Smooth muscle cell (in vitro differentiated cells): ENCODE measurements at regions not wholly inside any gene's neighbourhood (a gene's known extent, or its start where the extent isn't known, plus 50 kb on each side); places are given as distances from the start of the nearest gene placed in this dataset.

Source experiments
- DNase-seq: peaks from one replicate; lab custom pipeline; 2025; ENCODE audit not compliant: unreplicated experiment; lab: John Stamatoyannopoulos, UW
- H2AFZ ChIP-seq: fragments of 200-600 bp; sonication (generic); 2 replicates; pipeline ENCODE4 v1.6.0; 2016; ENCODE audit warnings: antibody characterized with exemption, low read depth, mild to moderate bottlenecking
- H3F3A ChIP-seq: fragments of 200-600 bp; sonication (generic); 2 replicates; pipeline ENCODE4 v1.6.0; 2017; ENCODE audit warnings: antibody characterized with exemption, low read depth
- H3K27ac ChIP-seq: fragments of 200-600 bp; sonication (generic); 2 replicates; pipeline ENCODE4 v1.5.1; 2016; ENCODE audit warnings: low read depth, mild to moderate bottlenecking
- H3K27me3 ChIP-seq: fragments of 200-600 bp; sonication (generic); 2 replicates; pipeline ENCODE4 v1.6.1; 2016; ENCODE audit warnings: low read depth, mild to moderate bottlenecking
- H3K36me3 ChIP-seq: fragments of 200-600 bp; sonication (generic); 2 replicates; pipeline ENCODE4 v1.5.1; 2016; ENCODE audit warnings: low read depth
- H3K4me1 ChIP-seq: fragments of 200-600 bp; sonication (generic); 2 replicates; pipeline ENCODE4 v1.5.1; 2016; ENCODE audit warnings: low read depth
- H3K4me2 ChIP-seq: fragments of 200-600 bp; sonication (generic); 2 replicates; pipeline ENCODE4 v1.6.0; 2016; ENCODE audit warnings: mild to moderate bottlenecking
- H3K4me3 ChIP-seq: fragments of 200-600 bp; sonication (generic); 2 replicates; pipeline ENCODE4 v1.5.1; 2016; ENCODE audit warnings: mild to moderate bottlenecking
- H3K79me2 ChIP-seq: fragments of 200-600 bp; sonication (generic); 2 replicates; pipeline ENCODE4 v1.6.0; 2016; ENCODE audit warnings: low read depth, mild to moderate bottlenecking
- H3K9ac ChIP-seq: fragments of 200-600 bp; sonication (generic); 2 replicates; pipeline ENCODE4 v1.6.0; 2016; ENCODE audit warnings: low read depth
- H3K9me3 ChIP-seq: fragments of 200-600 bp; sonication (generic); replicated peaks from 2 replicates; pipeline ENCODE4 v1.5.1; 2016; ENCODE audit warnings: low read depth
- H4K20me1 ChIP-seq: fragments of 200-600 bp; sonication (generic); 2 replicates; pipeline ENCODE4 v1.6.0; 2016; ENCODE audit warnings: low read depth
- WGBS: methylation state at CpG from one replicate; pipeline ENCODE4 v1.1.7; 2016; ENCODE audit warnings: low lambda C conversion rate; 5-methylcytosine and 5-hydroxymethylcytosine counted together
- TF ChIP-seq, protein P1 (sequence below): fragments of 200-600 bp; sonication (generic); IDR thresholded peaks from 2 replicates; pipeline ENCODE4 v1.5.1; 2017; ENCODE audit warnings: borderline replicate concordance, mild to moderate bottlenecking, antibody characterized with exemption; ENCODE audit not compliant: insufficient read depth, poor library complexity, severe bottlenecking

- Histone ChIP-seq H2AFZ (no peak overlapping the region), H3K4me2 (no peak overlapping the region), H3K27ac (no peak overlapping the region), H3F3A (no peaks in the 10 kb centered on the region), H3K27me3 (no peaks in the 10 kb centered on the region), H3K9me3 (no peaks in the 10 kb centered on the region), H3K4me3 (no peak overlapping the region), H3K4me1 (no peaks in the 10 kb centered on the region), H3K79me2 (no peaks in the 10 kb centered on the region), H3K9ac (no peak overlapping the region), H3K36me3 (no peaks in the 10 kb centered on the region), H4K20me1 (no peaks in the 10 kb centered on the region)
- DNase-seq, result no peak
- WGBS, result 91% methylated on average over 1 of the region's 1 CpG
- TF ChIP-seq, protein P1, sequence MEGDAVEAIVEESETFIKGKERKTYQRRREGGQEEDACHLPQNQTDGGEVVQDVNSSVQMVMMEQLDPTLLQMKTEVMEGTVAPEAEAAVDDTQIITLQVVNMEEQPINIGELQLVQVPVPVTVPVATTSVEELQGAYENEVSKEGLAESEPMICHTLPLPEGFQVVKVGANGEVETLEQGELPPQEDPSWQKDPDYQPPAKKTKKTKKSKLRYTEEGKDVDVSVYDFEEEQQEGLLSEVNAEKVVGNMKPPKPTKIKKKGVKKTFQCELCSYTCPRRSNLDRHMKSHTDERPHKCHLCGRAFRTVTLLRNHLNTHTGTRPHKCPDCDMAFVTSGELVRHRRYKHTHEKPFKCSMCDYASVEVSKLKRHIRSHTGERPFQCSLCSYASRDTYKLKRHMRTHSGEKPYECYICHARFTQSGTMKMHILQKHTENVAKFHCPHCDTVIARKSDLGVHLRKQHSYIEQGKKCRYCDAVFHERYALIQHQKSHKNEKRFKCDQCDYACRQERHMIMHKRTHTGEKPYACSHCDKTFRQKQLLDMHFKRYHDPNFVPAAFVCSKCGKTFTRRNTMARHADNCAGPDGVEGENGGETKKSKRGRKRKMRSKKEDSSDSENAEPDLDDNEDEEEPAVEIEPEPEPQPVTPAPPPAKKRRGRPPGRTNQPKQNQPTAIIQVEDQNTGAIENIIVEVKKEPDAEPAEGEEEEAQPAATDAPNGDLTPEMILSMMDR, result no peak
Measured at GRCh38 chr2:122982936-122983335, 1042.2 kb upstream of the CNTNAP5 start.

DNA sequence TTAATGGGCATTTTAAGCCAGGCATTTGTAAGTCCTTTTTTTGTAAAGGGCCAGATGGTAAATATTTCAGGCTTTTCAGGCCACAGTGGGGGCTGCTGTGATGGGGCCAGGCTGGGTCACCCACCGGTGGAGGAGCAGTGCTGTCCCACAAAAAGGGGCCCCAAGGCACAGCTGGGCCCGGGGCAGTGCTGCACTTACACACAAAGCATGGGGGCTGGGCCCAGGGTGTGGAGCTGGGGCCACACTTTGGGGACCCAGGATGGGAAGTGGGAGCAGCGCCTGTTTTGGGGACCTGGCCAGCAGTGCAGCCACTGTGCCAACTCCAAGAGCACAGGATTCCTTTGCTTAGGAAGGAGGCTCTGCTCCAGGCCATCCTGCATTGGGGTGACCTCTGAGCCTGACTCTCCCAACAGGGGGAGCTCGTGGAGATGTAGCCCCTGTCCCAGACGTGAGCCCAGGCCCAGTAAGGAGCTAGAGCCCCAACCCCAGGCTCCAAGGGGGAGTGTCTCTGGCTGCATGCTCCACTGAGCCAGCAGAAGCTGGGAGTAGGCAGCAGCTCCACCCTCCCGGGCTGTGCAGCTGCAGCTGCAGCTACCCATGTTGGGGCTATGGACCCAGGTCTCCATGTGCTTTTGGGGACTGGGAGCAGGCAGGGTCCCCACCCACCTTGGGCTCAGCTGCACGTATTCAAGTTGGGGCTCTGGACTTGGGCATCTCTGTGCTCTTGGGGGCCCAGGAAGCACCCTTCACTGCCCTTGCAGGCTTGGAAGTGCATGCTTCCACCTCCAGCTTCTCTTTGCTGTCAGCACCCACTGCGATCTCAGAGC lies 1036.5 kb upstream of the CNTNAP5 start:
- Histone ChIP-seq H3K9ac (no peak overlapping the region), H3K4me2 (no peak overlapping the region), H3K4me1 (no peaks in the 10 kb centered on the region), H3K27me3 (no peaks in the 10 kb centered on the region), H3K9me3 (no peaks in the 10 kb centered on the region), H3F3A (no peaks in the 10 kb centered on the region), H2AFZ (no peak overlapping the region), H3K27ac (no peak overlapping the region), H4K20me1 (no peaks in the 10 kb centered on the region), H3K36me3 (no peaks in the 10 kb centered on the region), H3K79me2 (no peaks in the 10 kb centered on the region), H3K4me3 (no peak overlapping the region)
- TF ChIP-seq, protein P1, result no peak
- DNase-seq, result no peak
- WGBS, result 90% methylated on average over 8 of the region's 8 CpGs

GRCh38 chr2:122993592-122993991 lies 1031.5 kb upstream of the CNTNAP5 start:
- no peak overlapping the region for H3K9ac ChIP-seq
- H3K36me3 ChIP-seq, result no peaks in the 10 kb centered on the region
- H3K4me1 ChIP-seq, result no peaks in the 10 kb centered on the region
- no peak overlapping the region for H2AFZ ChIP-seq
- H3K4me3 ChIP-seq, result no peak overlapping the region
- H4K20me1 ChIP-seq, result no peaks in the 10 kb centered on the region
- no peaks in the 10 kb centered on the region for H3K79me2 ChIP-seq
- no peaks in the 10 kb centered on the region for H3K27me3 ChIP-seq
- no peak overlapping the region for H3K4me2 ChIP-seq
- no peak for DNase-seq
- H3K27ac ChIP-seq, result no peak overlapping the region
- no peaks in the 10 kb centered on the region for H3K9me3 ChIP-seq
- H3F3A ChIP-seq, result no peaks in the 10 kb centered on the region
- TF ChIP-seq, protein P1, result no peak
- 92% methylated on average over 1 of the region's 1 CpG for WGBS

DNA sequence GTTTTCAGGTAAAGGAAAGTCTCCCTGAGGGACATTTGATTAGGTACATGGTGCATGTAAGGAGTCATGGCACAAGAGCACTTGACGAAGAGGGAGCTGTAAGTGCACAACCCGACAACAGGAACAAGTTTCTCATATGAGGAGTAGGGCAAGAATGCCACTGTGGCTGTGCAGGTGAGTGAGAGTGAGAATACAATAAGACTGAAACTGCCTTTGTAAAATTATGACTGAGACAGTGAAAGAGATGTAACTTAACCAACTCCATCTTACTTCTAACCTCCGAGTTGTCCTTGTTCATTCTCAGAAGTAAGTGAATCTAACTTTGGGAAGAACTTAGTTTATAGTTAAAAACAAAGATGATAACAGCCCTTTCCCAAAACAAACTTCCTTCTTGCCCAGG lies 1025.8 kb upstream of the CNTNAP5 start:
- TF ChIP-seq, protein P1, result no peak
- H3K4me3 ChIP-seq, result no peak overlapping the region
- 94% methylated on average over 3 of the region's 3 CpGs for WGBS
- no peaks in the 10 kb centered on the region for H3K27me3 ChIP-seq
- no peak overlapping the region for H3K4me2 ChIP-seq
- H3K4me1 ChIP-seq, result peaks cover 6% of the 10 kb centered on the region
- no peak overlapping the region for H3K27ac ChIP-seq
- H2AFZ ChIP-seq, result no peak overlapping the region
- H3K9me3 ChIP-seq, result no peaks in the 10 kb centered on the region
- no peaks in the 10 kb centered on the region for H4K20me1 ChIP-seq
- no peak overlapping the region for H3K9ac ChIP-seq
- H3K79me2 ChIP-seq, result no peaks in the 10 kb centered on the region
- H3K36me3 ChIP-seq, result no peaks in the 10 kb centered on the region
- no peak for DNase-seq
- no peaks in the 10 kb centered on the region for H3F3A ChIP-seq
